Fibroblast of skin of back (primary cell): ENCODE measurements at regions not wholly inside any gene's neighbourhood (a gene's known extent, or its start where the extent isn't known, plus 50 kb on each side); places are given as distances from the start of the nearest gene placed in this dataset.

Experiments
- DNase-seq: peaks from one replicate; pipeline ENCODE4 v3.0.0-alpha.2; 2013

DNA sequence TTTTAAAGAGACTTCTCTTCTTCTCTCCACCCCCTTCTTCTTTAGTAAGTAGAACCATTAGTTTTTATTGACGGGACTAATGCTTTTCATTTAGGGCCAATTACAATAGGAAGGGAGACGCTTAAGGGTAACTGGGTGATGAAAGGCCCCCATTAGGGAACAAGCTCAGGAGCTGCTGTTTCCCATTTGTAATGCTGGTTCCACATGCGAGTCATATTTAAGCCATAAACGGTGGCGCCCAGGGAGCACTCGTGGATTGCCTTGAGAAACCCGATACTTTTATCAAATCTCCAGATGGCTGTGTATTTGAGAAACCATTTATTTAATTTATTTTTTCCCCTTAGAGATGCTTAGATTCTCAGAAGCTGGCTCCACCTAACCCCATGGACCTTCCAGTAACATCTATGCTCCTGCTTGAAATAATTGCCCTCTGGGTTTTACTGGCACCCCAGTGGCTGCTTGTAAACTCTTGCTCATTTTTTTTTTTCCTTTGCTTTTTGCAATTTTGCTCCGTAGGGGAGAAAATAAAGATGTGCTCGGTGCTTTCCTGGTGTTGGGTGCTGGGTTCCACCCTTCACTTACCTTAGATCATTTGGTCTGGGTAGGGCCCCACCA lies 124.2 kb upstream of the MSX1 start:
- DNase-seq: no peak

DNA sequence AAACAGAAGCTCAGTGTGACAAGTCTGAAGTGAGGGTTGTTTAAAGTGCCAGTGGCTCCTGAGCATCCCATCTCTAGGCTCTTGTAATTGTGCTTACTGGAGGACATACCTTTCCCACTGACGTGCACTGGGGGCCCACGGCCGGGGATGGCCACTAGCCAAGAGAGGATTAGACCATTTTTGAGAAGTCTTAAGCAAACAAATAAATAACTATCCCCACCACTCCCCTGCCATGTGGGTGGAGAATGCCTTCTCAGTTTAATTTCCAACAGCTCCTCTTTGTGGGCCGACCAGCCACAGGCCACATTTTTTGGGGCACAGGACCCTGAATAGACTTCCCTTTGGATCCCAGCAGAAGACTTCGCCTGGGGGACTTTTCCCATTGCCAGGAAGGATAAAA lies 125.0 kb upstream of the MSX1 start:
- DNase-seq: no peak

DNA sequence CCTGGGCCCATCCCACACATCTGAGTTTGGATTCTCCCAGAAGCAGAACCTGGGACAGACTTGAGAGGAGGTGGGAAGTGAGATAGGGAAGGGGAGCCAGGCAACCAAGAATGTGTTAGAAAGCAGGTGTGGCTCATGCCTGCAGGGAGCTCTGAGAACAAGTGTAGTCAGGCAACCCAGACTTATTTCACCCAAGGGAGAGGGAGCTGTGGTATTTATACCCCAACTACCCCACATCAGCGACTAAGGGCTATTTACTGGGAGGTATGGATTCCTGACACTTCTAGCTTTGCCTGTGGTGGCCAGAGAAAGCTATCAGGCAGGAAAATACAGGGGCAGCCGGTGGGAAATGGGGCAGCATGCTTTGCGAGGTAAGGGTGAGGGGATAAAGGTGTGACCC lies 125.8 kb upstream of the MSX1 start:
- DNase-seq: no peak

DNA sequence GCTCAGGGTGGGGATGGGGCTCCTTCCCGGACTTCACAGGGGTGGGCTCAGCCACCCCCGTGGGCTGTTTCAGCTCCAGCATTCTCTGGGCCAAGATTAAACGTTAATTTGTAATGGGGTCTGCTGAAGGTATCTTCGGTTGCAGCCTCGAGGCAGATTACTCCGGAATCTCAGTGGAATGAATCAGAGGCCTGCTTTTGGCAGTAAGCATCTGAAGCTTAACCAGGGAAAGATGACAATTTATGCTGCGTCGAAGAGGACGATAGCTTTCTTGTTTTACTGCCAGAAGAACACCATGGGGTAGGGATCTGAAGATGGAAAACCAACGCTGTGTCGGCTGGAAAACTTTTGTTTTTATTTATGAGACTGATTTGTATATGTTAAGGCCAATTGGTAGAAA lies 129.2 kb upstream of the MSX1 start:
- no peak for DNase-seq

DNA sequence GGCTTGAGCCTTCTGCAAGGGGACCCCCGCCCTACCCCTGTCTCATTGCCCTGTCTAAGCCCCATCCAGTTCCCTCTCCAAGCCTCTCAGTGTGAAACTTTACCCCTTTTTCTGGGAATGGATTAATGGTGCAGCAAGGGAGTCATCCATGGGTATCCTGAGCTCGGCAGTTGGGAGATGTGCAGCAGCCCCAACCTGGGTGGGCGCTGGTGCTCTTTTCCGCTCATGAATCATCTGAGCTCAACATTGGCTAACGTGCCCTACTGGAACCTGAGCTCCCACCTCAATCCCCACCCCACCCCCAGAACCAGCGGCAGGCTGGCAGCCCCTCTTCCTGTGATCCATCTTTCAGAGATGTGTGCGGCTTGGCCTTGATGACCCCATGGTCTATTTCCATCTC lies 130.3 kb upstream of the MSX1 start:
- DNase-seq: no peak

DNA sequence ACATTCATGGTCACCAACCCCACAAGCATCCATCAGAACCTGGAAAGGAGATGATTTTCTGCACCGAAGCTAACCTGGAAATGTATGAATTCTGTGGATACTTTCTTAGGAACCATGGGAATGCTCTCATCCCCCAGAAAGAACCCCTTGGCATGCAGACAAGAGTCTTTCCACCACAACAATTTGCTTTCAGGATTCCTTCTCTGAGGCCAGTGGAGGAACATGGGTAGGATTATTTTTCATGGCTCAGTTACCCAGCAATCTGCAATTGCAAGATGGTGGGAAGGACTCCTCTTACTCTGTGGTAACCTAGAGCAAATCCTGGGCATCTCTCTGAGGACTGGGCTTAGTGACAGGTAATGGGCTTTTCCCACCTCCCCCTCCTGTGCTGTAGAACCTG lies 131.9 kb upstream of the MSX1 start:
- no peak for DNase-seq

DNA sequence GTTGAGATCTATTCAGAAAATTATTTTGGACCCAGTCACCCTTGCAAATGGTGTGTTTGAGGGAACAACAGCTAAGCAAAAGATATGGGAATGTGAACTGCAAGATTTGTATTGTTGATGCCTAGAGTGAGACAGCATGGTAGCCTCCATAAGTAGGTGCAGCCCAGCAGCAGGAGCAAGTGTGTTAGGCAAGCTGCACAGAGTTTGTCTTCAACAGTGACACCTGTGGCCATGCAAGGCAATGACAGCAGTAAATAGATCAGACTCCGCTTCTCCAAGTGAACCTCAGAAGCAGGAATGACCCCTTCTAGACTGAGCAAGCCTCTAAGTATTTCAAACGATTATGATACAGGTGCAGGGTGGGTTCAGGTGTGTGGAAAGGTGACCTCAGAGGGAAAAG lies 133.4 kb upstream of the MSX1 start:
- DNase-seq: no peak

DNA sequence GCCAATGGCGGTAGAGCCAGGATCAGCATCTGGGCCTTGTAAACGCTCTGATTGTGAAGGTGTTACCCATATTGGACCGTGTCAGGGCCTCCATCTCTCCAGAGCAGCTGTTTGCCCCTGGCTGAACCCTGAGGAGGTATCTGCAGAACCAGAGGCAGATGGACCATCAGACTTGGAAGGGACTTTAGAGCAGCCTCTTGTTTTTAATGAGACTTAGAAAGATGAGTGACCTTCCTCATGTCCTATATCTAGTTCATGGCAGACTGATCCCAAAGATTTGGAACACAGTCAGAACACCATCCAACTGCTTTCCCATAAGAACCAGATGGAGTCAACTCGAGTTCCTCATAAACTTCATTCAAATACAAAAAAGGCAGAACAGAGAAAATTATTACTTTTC lies 135.1 kb upstream of the MSX1 start:
- DNase-seq: no peak

DNA sequence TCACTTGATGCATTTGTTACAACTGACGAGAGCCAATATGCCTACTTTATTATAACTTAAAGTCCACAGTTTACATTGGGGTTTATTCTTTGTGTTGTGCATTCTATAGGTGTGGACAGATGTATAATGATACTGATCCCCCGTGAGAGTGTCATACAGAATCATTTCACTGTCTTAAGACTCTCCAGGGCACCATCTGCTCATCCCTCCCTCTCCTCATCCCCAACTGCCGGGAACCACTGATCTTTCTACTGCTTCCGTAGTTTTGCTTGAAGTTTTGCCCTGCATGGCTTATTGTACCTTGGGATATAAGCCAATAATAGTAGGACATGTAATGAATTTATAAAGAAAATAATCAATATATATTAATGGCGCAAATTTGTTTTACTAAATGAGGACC lies 137.8 kb upstream of the MSX1 start:
- no peak for DNase-seq

DNA sequence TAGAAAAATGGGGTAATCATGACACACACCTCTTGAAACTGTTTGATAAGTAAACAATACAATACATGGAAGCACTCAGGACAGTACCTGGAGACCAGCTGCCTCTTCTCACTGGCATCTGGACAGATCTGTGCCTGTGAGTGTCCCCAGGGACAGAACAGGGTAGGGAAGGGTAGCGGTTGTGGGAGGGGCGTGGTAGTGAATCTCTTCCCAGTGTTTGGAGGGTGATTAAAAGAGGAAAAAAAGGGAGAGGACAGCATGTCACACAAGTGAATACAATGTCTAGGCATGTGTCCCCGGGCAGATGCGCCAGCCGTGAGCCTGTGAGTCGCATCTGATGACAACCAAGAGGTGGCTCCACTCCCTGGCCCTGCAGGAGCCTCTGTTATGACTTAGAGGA lies 138.8 kb upstream of the MSX1 start:
- DNase-seq: peak; percentile 18

DNA sequence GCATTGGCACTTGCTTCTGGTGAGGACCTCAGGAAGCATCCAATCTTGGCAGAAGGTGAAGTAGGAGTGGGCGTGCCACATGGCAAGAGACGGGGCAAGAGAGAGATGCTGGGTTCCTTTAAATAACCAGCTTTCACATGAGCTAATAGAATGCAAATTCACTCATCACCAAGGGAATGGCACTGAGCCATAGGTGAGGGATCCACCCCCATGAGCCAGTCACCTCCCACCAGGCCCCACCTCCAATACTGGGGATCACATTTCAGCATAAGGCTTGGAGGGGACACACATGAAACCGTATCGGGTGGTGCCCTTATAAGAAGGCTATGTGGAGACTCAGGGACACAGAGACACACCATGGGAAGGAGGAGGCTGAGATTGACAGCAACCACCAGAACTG lies 140.0 kb upstream of the MSX1 start:
- DNase-seq: peak; percentile 13

DNA sequence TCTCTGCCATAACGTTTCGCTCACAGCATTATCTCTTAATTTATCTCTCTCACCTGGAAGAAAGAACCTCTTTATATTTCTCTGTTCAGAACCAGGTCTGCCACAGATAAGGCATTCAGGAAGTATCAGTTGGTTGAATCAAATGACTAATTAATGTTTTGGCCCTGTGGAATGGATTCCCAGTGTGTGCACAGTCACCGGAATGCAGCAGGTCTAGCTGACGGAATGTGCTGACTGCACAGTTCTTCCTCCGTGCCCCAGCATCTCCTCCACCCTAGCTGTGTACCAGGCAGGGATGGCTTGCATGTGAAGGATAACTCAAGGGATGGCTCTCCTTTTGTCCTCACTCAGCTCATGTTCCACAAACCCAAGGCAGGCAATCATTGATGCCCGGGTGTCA lies 141.8 kb upstream of the MSX1 start:
- DNase-seq: no peak

DNA sequence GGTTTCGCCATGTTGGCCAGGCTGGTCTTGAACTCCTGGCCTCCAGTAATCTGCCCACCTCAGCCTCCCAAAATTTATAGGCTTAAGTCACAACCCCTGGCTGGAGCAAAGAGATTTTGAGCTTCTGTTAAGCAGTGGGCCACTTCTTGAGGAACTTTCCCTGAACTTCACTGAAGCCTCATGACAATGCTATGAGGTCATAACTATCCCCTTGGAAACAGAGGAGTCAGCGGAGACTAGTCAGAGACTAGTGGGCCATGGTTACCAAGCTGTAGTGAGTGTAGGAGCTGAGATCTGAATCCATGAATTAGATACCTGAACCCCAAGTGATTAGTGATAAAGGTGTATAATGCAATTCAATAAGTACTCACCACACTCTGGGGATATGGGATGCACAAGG lies 145.1 kb upstream of the MSX1 start:
- peak; percentile 35 for DNase-seq

DNA sequence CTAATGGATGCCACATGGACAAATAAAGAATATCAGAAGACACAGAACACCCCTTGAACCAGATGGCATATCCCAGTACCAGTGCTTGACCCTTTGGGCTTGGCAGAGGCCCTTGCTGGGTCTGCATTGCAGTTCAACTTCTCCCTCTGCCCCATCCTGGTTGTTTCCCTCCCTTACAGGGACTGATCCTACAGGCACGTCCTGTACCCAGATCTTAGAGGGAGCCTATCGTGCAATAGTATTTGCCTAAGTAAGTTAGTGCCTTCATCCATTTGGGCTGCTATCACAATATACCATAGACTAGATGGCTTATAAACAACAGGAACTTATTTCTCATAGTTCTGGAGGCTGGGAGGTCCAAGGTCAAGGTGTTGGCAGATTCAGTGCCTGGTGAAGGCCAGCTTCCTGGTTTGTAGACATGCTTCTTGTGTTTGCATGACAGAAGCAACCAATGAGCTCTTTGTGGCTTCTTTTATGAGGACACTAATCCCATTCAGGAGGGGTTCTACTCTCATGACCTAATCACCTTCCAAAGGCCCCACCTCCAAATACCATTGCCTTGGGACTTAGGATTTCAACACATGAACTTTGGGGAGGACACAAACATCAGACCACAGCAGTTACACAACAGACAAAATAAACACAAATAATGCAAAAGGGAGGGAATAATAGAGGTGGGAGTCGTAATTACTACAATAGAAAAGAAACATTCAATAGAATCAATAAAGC lies 146.5 kb upstream of the MSX1 start:
- no peak for DNase-seq

DNA sequence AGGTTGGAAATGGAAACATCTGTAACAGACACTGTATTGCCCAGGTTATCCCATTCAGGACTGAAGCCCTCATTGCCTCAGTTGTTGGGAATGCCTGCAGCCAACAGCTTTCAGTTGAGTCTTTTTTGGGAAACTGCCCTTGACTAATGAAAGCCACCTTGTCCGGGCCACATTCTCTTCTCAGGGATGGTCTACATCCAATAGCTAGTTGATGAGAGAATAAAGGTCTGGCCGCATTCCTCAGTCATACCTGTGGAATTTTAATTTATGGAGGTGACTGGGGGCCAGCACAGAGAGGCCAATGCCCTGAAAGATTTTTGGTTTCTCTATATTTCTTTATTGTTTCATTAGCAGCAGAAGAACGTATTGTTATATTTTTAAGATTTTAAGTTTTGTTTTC lies 147.6 kb upstream of the MSX1 start:
- no peak for DNase-seq

DNA sequence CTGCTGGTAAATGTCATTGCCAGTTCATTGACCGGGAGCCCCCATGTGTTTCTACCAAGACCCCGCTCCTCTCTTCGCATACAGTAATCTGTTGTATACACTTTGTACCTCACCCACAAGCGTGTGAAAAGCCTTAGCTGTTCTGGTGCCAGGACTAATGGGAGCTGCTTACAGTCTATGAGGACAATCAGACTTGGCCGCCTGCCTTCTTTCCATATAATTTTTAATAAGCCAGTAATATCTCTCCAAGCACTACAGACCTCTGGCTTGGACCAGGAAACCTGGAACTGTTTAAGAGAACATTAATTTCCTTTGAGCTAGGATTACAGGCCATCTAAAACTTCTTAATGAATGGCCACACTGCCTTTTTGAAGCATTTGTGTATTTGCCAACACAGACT lies 149.7 kb upstream of the MSX1 start:
- DNase-seq: no peak

DNA sequence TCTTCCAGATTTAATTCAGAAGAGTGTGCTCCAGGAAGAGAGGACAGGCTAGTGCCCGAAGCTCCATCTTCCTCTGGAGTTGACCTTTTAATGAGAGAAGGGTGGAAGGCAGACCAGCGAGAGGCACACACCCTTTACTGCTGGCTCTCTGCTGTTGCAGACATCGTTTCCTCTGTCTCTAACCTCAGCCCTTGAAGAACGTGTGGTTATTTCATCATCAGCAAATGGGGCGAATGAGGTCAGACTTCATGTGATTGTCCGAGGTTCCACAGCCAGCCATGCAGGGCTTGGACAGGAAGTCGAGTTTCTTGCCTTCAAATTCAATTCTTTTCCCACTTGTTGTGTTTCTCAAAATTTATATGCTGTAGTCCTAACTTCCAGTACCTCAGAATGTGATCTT lies 155.2 kb upstream of the MSX1 start:
- DNase-seq: no peak

DNA sequence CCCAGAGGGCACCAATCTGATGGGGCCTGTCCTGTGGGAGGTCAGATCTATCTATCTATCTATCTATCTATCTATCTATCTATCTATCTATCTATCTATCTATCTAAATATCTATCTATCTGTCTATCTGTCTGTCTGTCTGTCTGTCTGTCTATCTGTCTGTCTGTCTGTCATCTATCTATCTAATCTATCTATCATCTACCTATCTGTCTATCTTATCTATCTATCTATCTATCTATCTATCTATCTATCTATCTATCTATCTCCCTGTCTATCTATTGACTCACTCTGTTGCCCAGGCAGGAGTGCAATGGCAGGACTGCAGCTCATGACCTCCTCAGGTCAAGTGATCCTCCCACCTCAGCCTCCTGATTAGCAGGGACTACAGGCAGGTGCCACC lies 155.7 kb upstream of the STX18 start:
- no peak for DNase-seq

DNA sequence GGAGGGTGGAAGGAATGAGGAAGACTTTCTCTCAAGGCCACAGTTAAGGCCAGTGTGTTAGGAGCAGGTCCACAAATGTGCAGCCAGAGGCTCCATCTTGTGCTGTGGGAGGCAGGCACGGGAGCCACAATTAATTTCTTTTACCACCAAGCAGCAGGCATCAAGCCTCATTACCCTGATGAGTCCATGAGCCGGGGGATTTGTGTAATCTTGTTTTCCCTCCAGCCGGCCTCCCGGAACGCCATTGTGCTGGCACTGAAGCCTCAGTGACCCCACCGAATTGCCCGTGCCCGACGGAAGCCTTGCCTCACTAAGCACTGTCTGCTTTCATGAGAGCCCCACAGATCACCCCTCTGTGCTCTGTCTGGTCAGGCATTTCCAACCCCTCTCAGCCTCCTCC lies 154.7 kb upstream of the STX18 start:
- DNase-seq: no peak

DNA sequence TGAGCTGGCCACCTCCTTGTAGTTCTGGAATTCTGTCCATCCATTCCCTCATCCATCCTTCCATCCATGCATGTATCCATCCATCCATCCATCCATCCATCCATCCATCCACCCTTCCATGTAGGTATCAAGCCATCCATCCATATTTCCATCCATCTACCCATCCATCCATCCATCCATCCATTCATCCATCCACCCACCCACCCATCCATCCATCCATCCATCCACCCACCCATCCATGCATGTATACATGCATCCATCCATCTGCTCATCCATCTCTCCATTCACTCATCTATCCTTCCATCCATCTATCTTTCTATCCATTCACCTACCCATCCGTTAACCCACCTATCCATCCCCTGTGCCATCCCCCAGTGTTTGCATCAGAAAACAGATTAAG lies 153.6 kb upstream of the STX18 start:
- DNase-seq: no peak

DNA sequence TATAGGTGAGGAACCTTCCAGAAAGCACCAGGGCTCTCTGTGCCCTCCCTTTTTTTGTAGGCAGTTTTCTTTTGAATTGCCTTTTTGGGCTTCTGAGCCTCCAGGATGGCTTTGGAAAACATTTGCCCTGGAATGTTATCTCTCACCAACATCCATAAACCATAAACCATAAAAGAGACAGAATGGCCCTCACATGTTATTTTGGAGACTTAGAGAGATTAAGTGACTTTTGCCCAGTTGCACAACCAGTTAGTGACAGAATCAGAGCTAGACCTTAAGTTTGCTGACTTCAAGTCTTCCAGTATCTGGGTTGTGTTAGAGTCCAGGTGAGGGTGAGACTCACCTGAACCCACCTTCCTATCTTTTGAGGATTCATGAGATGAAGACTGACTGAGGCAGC lies 153.0 kb upstream of the STX18 start:
- no peak for DNase-seq

DNA sequence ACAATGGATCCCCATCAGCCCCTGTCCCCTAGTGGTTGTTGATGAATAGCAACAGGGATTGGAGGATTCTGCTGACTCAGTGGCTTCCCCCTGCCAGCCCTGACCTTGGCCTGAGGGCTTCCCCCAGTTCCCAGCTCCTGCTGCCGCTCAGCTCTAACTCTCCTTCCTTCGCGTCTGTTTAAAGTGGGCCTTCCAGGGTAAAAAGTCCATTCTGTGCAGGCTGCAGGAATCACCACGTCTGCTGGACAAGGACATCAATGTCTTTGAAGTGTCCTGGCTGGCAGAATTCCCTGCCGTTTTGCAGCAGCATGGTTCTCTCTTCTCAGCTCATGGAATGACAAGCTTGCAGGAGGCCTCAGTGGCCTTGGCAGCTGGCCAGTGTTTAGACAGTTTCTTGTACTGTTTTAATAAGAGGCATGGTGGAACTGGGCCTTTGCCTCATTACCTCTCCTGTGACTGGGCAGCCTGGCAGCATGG lies 152.5 kb upstream of the STX18 start:
- peak; percentile 67 for DNase-seq

DNA sequence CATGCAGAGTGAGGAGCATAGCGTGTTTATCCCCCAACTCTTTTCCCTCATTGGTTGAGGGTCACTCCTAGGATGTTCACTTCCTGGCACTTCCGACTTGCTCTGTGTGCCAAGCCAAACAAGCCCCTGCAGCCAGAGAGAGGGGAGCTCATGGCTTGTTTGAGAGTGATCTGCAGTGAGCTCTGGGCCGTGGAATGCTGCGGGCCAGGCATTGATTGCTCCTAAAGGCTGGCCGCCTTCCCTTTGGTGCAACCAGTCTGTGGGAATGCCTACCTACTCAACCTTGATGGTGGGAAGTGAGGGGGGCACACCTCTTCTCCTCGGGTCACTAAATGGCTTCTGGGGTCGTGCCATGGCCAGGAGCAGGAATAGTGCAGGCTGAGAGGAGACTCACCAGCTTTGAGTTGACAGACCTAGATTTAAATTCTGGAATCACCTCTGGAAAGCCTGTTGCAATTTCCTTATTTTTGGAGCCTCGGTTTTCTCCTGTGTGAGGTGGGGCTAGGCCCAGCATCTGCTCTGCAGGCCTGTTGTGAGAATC lies 152.0 kb upstream of the STX18 start:
- DNase-seq: no peak

DNA sequence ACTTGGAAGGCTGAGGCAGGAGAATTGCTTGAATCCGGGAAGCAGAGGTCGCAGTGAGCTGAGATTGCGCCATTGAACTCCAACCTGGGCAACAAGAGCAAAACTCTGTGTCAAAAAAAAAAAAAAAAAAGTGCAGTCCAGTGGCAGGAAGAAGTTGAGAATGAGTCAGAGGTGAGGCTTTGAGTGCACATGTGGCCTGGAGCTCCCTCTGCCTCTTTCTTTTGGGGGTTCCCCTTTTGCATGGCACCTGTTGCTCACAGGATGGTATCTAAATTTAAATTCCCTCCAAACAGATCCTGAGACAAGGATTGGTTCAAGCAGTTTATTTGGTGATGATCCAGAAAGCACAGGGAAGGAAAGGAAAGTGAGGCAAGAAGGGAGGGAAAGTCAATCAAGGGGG lies 151.4 kb upstream of the STX18 start:
- no peak for DNase-seq

DNA sequence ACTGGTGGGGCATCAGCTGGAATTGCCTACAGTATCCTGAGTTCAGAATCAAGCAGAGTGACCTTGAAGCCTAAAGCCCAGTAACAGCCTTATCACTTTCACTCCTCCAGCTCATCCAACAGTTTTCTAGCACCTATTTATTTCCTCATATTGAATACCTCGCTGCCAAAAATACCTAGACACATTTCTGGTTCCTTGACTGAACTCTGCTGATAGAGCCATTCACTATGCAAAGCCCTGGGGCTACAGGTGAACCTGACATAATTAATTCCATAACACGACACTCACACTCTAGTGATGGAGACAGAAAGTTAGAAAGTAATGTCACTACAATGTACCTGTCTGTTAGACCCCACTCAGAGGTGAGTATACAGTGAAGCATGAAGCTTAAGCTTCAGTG lies 149.0 kb upstream of the STX18 start:
- no peak for DNase-seq
